GM12878 (cell line): ENCODE measurements at regions not wholly inside any gene's neighbourhood (a gene's known extent, or its start where the extent isn't known, plus 50 kb on each side); places are given as distances from the start of the nearest gene placed in this dataset.

Experiments
- ATF3 ChIP-seq: IDR thresholded peaks from 2 replicates; pipeline ENCODE4 v1.6.1; 2011; ENCODE audit warnings: low read depth, mild to moderate bottlenecking, low read length, moderate library complexity, borderline replicate concordance; ENCODE audit errors: extremely low read depth
- IKZF2 ChIP-seq, 2 experiments: fragments of 450-650 bp; IDR thresholded peaks; 2 replicates each; pipeline ENCODE4 v1.6.1; 2017; ENCODE audit warnings: mild to moderate bottlenecking in 2 of 2, moderate library complexity in 2 of 2
- JUND ChIP-seq: IDR thresholded peaks from 2 replicates; pipeline ENCODE4 v1.6.1; 2012; ENCODE audit warnings: low read depth, mild to moderate bottlenecking, low read length, improper control_type of control experiment, moderate library complexity
- KAT2A ChIP-seq: conservative IDR thresholded peaks from 2 replicates; pipeline ENCODE4 v1.6.1; 2011; ENCODE audit warnings: low read depth, low read length; ENCODE audit not compliant: control insufficient read depth
- MLLT1 ChIP-seq: fragments of 450-650 bp; IDR thresholded peaks from 2 replicates; pipeline ENCODE4 v1.6.1; 2016; ENCODE audit warnings: mild to moderate bottlenecking
- POLR2AphosphoS5 ChIP-seq: IDR thresholded peaks from 2 replicates; pipeline ENCODE4 v1.6.1; 2011; ENCODE audit warnings: mild to moderate bottlenecking, low read length, inconsistent platforms
- SKIL ChIP-seq: fragments of 450-650 bp; IDR thresholded peaks from 2 replicates; pipeline ENCODE4 v1.6.1; 2017; ENCODE audit warnings: mild to moderate bottlenecking, low read depth, inconsistent platforms; ENCODE audit not compliant: poor library complexity, severe bottlenecking
- SP1 ChIP-seq: IDR thresholded peaks from one replicate; pipeline ENCODE4 v1.6.1; 2011; ENCODE audit warnings: low read depth, low read length
- USF1 ChIP-seq: IDR thresholded peaks from 2 replicates; pipeline ENCODE4 v1.6.1; 2011; ENCODE audit warnings: borderline replicate concordance, low read depth, mild to moderate bottlenecking, moderate library complexity, mixed read lengths, low read length; ENCODE audit not compliant: insufficient read depth; ENCODE audit errors: extremely low read length
- YBX1 ChIP-seq: fragments of 450-650 bp; IDR thresholded peaks from 2 replicates; pipeline ENCODE4 v1.6.1; 2016; ENCODE audit warnings: antibody characterized with exemption

GRCh38 chr3:40754994-40755393 lies 230.2 kb downstream of the ZNF621 start (continued):
- no peak for TF ChIP-seq POLR2AphosphoS5
- no peak for TF ChIP-seq YBX1
- no peak for TF ChIP-seq JUND
- no peak for TF ChIP-seq IKZF2 (IDR thresholded peaks at IDR 0.05)
- no peak for TF ChIP-seq USF1
- no peak for TF ChIP-seq SKIL
- no peak for TF ChIP-seq SP1
- no peak for TF ChIP-seq KAT2A
- TF ChIP-seq ATF3: no peak
- no peak for TF ChIP-seq MLLT1
- TF ChIP-seq, all 136 proteins: peak for 0
